ENCODE measurements at regions not wholly inside any gene's neighbourhood (a gene's known extent, or its start where the extent isn't known, plus 50 kb on each side); places are given as distances from the start of the nearest gene placed in this dataset.

DNA sequence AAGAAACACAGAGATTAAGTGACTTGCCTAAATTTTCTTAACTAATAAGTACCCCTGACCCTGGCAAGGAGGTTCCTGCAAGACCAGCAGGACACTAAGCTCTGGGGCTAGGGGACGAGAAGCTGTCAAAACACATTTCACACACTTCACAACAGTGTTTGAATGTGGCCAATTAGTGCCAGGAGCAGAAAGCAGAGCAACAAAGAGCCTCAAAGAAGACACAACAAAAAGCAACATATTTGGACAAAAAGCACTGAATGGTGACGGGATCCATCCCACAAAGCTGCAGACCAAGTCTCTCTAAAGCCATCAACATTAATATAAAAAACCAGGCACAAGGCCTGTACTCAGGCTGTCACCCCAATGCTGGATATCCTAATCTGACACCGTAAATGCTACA is 361.9 kb upstream of the RASGEF1B start:
- no peaks in the 10 kb centered on the region for H3K27me3 Mint-ChIP-seq (ENCODE audit: unreplicated experiment)
- no peak overlapping the region for H3K27ac Mint-ChIP-seq (ENCODE audit: unreplicated experiment)
- TF ChIP-seq, protein P1, sequence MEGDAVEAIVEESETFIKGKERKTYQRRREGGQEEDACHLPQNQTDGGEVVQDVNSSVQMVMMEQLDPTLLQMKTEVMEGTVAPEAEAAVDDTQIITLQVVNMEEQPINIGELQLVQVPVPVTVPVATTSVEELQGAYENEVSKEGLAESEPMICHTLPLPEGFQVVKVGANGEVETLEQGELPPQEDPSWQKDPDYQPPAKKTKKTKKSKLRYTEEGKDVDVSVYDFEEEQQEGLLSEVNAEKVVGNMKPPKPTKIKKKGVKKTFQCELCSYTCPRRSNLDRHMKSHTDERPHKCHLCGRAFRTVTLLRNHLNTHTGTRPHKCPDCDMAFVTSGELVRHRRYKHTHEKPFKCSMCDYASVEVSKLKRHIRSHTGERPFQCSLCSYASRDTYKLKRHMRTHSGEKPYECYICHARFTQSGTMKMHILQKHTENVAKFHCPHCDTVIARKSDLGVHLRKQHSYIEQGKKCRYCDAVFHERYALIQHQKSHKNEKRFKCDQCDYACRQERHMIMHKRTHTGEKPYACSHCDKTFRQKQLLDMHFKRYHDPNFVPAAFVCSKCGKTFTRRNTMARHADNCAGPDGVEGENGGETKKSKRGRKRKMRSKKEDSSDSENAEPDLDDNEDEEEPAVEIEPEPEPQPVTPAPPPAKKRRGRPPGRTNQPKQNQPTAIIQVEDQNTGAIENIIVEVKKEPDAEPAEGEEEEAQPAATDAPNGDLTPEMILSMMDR (IDR thresholded peaks at IDR 0.05; ENCODE audit: partially characterized antibody, unreplicated experiment), result no peak
- no peaks in the 10 kb centered on the region for H3K4me1 Mint-ChIP-seq (ENCODE audit: low read depth, unreplicated experiment)
- DNase-seq, result no peak
- no peaks in the 10 kb centered on the region for H3K36me3 Mint-ChIP-seq (ENCODE audit: unreplicated experiment)
- no peaks in the 10 kb centered on the region for H3K9me3 Mint-ChIP-seq (ENCODE audit: unreplicated experiment)
- H3K4me3 Mint-ChIP-seq (ENCODE audit: unreplicated experiment), result no peak overlapping the region

DNA sequence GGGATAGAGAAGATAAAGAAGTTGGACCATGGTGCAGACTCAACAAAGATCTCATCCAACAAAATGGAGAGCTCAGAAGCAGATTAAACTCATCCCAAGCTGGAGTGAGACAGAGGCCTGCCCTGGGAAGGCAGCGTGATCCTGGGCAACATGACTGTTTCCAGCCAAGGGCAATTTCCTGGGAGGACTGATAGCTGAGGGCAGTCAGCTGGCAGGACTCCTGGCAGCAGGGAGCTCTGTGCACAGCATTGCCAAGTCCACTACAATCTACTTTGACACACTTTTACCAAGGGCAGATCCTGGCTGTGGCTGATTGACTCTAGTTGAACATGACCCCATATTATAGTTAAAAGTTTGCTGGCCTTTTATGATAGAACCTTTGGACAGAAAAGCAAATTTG is 357.3 kb upstream of the RASGEF1B start:
- Mint-ChIP-seq H3K27me3 (ENCODE audit: unreplicated experiment) (peaks cover 2% of the 10 kb centered on the region), H3K36me3 (ENCODE audit: unreplicated experiment) (no peaks in the 10 kb centered on the region), H3K4me1 (ENCODE audit: low read depth, unreplicated experiment) (peaks cover 4% of the 10 kb centered on the region), H3K27ac (ENCODE audit: unreplicated experiment) (no peak overlapping the region), H3K4me3 (ENCODE audit: unreplicated experiment) (no peak overlapping the region), H3K9me3 (ENCODE audit: unreplicated experiment) (peaks cover 3% of the 10 kb centered on the region)
- no peak for DNase-seq
- TF ChIP-seq, protein P1 (IDR thresholded peaks at IDR 0.05; ENCODE audit: partially characterized antibody, unreplicated experiment), result no peak

DNA sequence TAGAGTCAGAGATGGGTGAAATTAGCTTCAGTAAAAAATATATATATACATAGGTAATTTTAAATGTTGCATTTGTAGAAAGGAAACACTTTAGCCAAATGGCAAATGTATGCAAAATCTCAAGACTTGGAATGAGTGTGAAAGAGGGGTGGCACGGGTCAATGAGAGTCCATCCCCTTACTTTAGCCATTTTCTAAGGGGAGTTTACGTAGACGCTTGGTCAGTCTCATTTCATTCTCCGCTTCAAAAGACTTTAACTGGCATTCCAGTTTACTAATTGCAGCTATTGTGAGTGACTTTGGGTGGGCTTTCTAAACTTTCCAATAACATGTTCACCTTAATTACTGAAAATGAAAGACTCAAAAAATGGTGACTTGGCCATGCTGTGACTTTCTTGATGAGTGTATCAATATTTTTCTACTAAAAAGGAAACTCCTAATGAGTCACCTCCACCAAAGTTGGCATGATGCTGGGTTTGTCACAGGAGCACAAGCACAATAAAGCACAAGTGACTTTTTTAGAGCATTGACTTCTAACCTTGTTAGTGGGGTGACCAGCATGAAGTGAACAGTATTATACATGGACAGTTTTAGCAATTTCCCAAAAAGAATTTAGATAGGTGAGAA is 356.0 kb upstream of the RASGEF1B start:
- peaks cover 3% of the 10 kb centered on the region for H3K9me3 Mint-ChIP-seq (ENCODE audit: unreplicated experiment)
- H3K4me3 Mint-ChIP-seq (ENCODE audit: unreplicated experiment), result no peak overlapping the region
- H3K4me1 Mint-ChIP-seq (ENCODE audit: low read depth, unreplicated experiment), result peaks cover 4% of the 10 kb centered on the region
- no peak for DNase-seq
- TF ChIP-seq, protein P1 (IDR thresholded peaks at IDR 0.05; ENCODE audit: partially characterized antibody, unreplicated experiment), result no peak
- H3K27ac Mint-ChIP-seq (ENCODE audit: unreplicated experiment), result no peak overlapping the region
- peaks cover 2% of the 10 kb centered on the region for H3K27me3 Mint-ChIP-seq (ENCODE audit: unreplicated experiment)
- no peaks in the 10 kb centered on the region for H3K36me3 Mint-ChIP-seq (ENCODE audit: unreplicated experiment)

DNA sequence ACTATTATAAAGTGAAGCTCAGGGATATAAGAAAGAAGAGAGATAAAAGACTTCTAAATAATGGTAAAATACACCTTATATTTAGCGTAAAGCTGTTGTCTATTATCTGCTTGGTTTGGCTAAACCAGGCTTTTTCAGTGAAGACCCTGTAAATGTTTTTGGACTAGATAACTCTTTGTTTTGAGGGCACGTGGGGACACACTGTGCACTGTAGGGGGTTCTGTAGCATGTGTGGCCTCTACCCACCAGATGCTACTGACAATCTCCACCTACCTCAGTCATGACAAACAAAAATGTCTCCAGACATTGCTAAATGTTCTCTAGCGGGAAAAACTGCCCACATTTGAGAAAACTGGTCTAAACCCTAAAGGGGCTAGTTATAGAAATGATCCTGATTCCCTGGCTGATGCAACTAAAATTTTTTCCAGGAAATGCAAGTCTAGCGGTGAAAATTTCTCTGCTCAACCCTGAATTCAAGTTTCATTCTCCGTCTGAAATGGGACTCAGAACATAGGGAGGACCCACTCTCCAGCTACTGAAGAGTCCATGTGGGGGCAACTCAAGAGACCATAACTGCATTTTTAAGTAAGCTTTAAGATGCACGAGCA is 355.2 kb upstream of the RASGEF1B start:
- Mint-ChIP-seq H3K4me1 (ENCODE audit: low read depth, unreplicated experiment) (peaks cover 4% of the 10 kb centered on the region), H3K9me3 (ENCODE audit: unreplicated experiment) (peaks cover 3% of the 10 kb centered on the region), H3K27ac (ENCODE audit: unreplicated experiment) (no peak overlapping the region), H3K4me3 (ENCODE audit: unreplicated experiment) (no peak overlapping the region), H3K27me3 (ENCODE audit: unreplicated experiment) (peaks cover 2% of the 10 kb centered on the region), H3K36me3 (ENCODE audit: unreplicated experiment) (no peaks in the 10 kb centered on the region)
- TF ChIP-seq, protein P1 (IDR thresholded peaks at IDR 0.05; ENCODE audit: partially characterized antibody, unreplicated experiment), result no peak
- no peak for DNase-seq

DNA sequence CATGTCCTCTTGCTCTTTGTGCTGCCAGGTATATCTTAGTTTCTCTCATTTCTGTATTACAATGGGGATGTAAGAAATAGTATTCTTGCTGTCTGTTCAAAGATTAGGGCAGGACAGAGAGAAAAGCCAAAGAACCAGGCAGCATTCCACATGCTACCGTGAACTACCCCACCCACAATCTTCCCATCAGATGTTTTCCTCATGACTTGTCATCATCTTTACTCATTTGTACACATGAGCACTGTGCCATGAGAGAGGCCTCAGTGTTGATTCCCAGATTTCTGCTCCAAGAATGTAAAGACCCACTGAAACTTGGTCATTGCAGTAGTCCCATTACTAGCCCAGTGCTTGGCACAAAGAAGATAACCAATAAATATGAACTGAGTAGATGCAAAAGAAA is 354.6 kb upstream of the RASGEF1B start:
- TF ChIP-seq, protein P1 (IDR thresholded peaks at IDR 0.05; ENCODE audit: partially characterized antibody, unreplicated experiment), result no peak
- H3K36me3 Mint-ChIP-seq (ENCODE audit: unreplicated experiment), result no peaks in the 10 kb centered on the region
- no peak overlapping the region for H3K27ac Mint-ChIP-seq (ENCODE audit: unreplicated experiment)
- H3K4me3 Mint-ChIP-seq (ENCODE audit: unreplicated experiment), result no peak overlapping the region
- H3K9me3 Mint-ChIP-seq (ENCODE audit: unreplicated experiment), result peaks cover 3% of the 10 kb centered on the region
- peaks cover 4% of the 10 kb centered on the region for H3K4me1 Mint-ChIP-seq (ENCODE audit: low read depth, unreplicated experiment)
- peaks cover 2% of the 10 kb centered on the region for H3K27me3 Mint-ChIP-seq (ENCODE audit: unreplicated experiment)
- no peak for DNase-seq
